ENCODE measurements at regions not wholly inside any gene's neighbourhood (a gene's known extent, or its start where the extent isn't known, plus 50 kb on each side); places are given as distances from the start of the nearest gene placed in this dataset.

GRCh38 chr15:29442532-29442931, 172.9 kb upstream of the NSMCE3 start:
- no peak for DNase-seq
- 81% methylated on average over 5 of the region's 5 CpGs; no CpG with 5 or more reads in 1 of the 2 donors for WGBS, 2 donors
- no peak for TF ChIP-seq POLR2A (IDR thresholded peaks at IDR 0.05)
- no peak for TF ChIP-seq POLR2AphosphoS5 (IDR thresholded peaks at IDR 0.05)
- no peak for TF ChIP-seq EP300 (IDR thresholded peaks at IDR 0.05)
- TF ChIP-seq CTCF (IDR thresholded peaks at IDR 0.05) = no peak
- H3K4me1 ChIP-seq = no peaks in the 10 kb centered on the region
- ATAC-seq (ENCODE audit: low FRiP score in 2 of 2) = no peak
- no peaks in the 10 kb centered on the region for H3K9me3 ChIP-seq
- no peak overlapping the region for H3K27ac ChIP-seq
- no peaks in the 10 kb centered on the region for H3K36me3 ChIP-seq
- H3K27me3 ChIP-seq = no peaks in the 10 kb centered on the region
- no peak overlapping the region for H3K4me3 ChIP-seq

- no peak overlapping the region for H3K4me3 ChIP-seq
- no peak for TF ChIP-seq POLR2AphosphoS5 (IDR thresholded peaks at IDR 0.05)
- no peak for TF ChIP-seq CTCF (IDR thresholded peaks at IDR 0.05)
- no peak for TF ChIP-seq EP300 (IDR thresholded peaks at IDR 0.05)
- no peak for TF ChIP-seq POLR2A (IDR thresholded peaks at IDR 0.05)
- H3K27ac ChIP-seq = no peak overlapping the region
- no peaks in the 10 kb centered on the region for H3K4me1 ChIP-seq
- ATAC-seq (ENCODE audit: low FRiP score in 2 of 2) (no peak), DNase-seq (no peak)
- no peaks in the 10 kb centered on the region for H3K9me3 ChIP-seq
- no peaks in the 10 kb centered on the region for H3K36me3 ChIP-seq
- H3K27me3 ChIP-seq = no peaks in the 10 kb centered on the region
- 83 to 84% methylated on average over 7 of the region's 7 CpGs for WGBS, 2 donors
Observed at GRCh38 chr15:29440541-29440940, 170.9 kb upstream of the NSMCE3 start.

- DNase-seq (no peak), ATAC-seq (ENCODE audit: low FRiP score in 2 of 2) (no peak)
- TF ChIP-seq POLR2AphosphoS5 (IDR thresholded peaks at IDR 0.05) (no peak), EP300 (IDR thresholded peaks at IDR 0.05) (no peak), POLR2A (IDR thresholded peaks at IDR 0.05) (no peak), CTCF (IDR thresholded peaks at IDR 0.05) (no peak)
- Histone ChIP-seq H3K4me1 (no peaks in the 10 kb centered on the region), H3K4me3 (no peak overlapping the region), H3K27me3 (no peaks in the 10 kb centered on the region), H3K36me3 (no peaks in the 10 kb centered on the region), H3K27ac (no peak overlapping the region), H3K9me3 (no peaks in the 10 kb centered on the region)
- 58 to 61% methylated on average over 2 of the region's 2 CpGs for WGBS, 2 donors
Observed at GRCh38 chr15:29438703-29439055, 169.1 kb upstream of the NSMCE3 start.

DNA sequence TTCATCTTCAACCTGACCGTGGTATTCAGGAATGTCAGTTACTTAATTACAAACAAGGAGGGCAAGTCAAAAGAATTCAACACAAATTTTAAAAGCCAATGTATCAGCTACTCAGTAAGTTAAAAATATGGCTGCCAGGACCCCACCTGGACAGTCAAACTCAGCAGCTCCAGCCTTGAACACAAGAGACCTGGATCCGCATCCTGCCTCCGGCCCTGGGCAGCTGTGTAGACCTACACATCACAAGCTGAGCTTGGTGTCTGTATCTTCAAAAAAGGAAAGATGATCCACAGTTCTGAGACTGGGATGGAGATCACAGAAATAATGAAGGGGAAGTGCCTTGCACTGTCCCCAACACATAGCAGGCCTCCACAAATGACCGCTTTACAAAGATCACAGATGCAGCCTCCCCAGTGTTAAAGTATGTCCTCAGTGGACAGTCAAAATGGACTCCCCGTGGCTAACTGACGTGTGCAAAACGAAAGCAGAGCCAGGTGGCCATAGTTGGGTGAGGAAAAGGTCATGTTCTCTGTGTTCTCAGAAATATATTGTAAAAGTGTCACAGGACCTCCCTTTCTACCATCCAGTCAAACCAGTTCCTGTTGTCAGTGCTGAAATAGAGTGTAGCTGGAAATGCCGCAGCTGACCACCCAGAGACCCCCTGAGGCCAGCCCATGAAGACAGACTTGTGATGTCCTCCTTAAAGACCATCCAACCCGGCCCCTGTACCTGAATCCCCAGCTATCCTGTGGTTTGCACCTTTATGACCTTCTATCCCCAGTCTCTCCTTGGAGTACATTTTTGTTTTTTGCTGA, 168.5 kb upstream of the NSMCE3 start:
- TF ChIP-seq EP300 (IDR thresholded peaks at IDR 0.05) = no peak
- TF ChIP-seq CTCF (IDR thresholded peaks at IDR 0.05) = no peak
- TF ChIP-seq POLR2AphosphoS5 (IDR thresholded peaks at IDR 0.05) = no peak
- no peak for TF ChIP-seq POLR2A (IDR thresholded peaks at IDR 0.05)
- ATAC-seq (ENCODE audit: low FRiP score in 2 of 2) = no peak

DNA sequence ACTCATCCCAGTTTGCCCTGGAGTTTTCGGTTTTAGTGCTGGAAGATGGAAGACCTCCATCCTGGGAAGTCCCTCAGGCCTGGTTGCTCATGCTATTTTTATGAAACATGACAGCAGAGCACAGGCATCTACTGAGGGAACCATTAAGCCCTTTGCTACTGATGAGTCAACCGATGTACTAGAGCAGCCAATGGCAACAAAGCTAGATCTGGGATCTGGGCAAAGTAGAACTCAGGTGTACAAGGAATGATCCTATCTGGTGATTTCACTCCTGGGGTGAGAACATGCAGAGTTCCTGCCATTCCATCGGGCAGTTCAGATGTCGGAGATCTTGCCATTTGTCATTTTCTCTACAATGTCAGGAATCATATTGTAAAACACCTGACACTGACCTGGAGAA, 166.2 kb upstream of the NSMCE3 start:
- WGBS, 2 donors = 91 to 96% methylated on average over 4 of the region's 4 CpGs
- Histone ChIP-seq H3K27me3 (no peaks in the 10 kb centered on the region), H3K9me3 (no peaks in the 10 kb centered on the region), H3K36me3 (no peaks in the 10 kb centered on the region), H3K27ac (no peak overlapping the region), H3K4me3 (no peak overlapping the region), H3K4me1 (no peaks in the 10 kb centered on the region)
- TF ChIP-seq CTCF (IDR thresholded peaks at IDR 0.05) (no peak), EP300 (IDR thresholded peaks at IDR 0.05) (no peak), POLR2A (IDR thresholded peaks at IDR 0.05) (no peak), POLR2AphosphoS5 (IDR thresholded peaks at IDR 0.05) (no peak)
- no peak for ATAC-seq (ENCODE audit: low FRiP score in 2 of 2)
- DNase-seq = no peak

More for the DNA sequence above, 168.5 kb upstream of the NSMCE3 start:
- Histone ChIP-seq H3K9me3 (no peaks in the 10 kb centered on the region), H3K4me1 (no peaks in the 10 kb centered on the region), H3K27ac (no peak overlapping the region), H3K36me3 (no peaks in the 10 kb centered on the region), H3K4me3 (no peak overlapping the region), H3K27me3 (no peaks in the 10 kb centered on the region)
- 81 to 84% methylated on average over 7 to 9 of the region's 9 CpGs for WGBS, 2 donors
- DNase-seq = no peak

All from upper lobe of left lung (tissue), 6 donors.